ENCODE measurements at regions not wholly inside any gene's neighbourhood (a gene's known extent, or its start where the extent isn't known, plus 50 kb on each side); places are given as distances from the start of the nearest gene placed in this dataset.

GRCh38 chr4:148704291-148704690, 262.1 kb upstream of the NR3C2 start:
- DNase-seq: no peak
- no peaks in the 10 kb centered on the region for H3K4me1 ChIP-seq (ENCODE audit: insufficient read depth)
- H3K36me3 ChIP-seq: no peaks in the 10 kb centered on the region
- H3K27me3 ChIP-seq: no peaks in the 10 kb centered on the region
- no peak overlapping the region for H3K4me3 ChIP-seq
- WGBS, 3 donors: 8 to 47% (median 9%) methylated on average over 1 of the region's 1 CpG
- intact Hi-C loops (cut with DNase I): no loop called here
- H3K9me3 ChIP-seq: no peaks in the 10 kb centered on the region
- no peak for TF ChIP-seq EP300 (IDR thresholded peaks at IDR 0.05)
- TF ChIP-seq POLR2A (IDR thresholded peaks at IDR 0.05): no peak
- TF ChIP-seq CTCF (IDR thresholded peaks at IDR 0.05): no peak
- H3K27ac ChIP-seq: no peak overlapping the region

GRCh38 chr4:148694702-148695101, 252.5 kb upstream of the NR3C2 start:
- H3K27ac ChIP-seq: no peak overlapping the region
- no peaks in the 10 kb centered on the region for H3K27me3 ChIP-seq
- 84 to 88% (median 86%) methylated on average over 5 of the region's 5 CpGs for WGBS, 3 donors
- TF ChIP-seq POLR2A (IDR thresholded peaks at IDR 0.05): no peak
- TF ChIP-seq CTCF (IDR thresholded peaks at IDR 0.05): no peak
- no peak for TF ChIP-seq EP300 (IDR thresholded peaks at IDR 0.05)
- no peaks in the 10 kb centered on the region for H3K4me1 ChIP-seq (ENCODE audit: insufficient read depth)
- no peak overlapping the region for H3K4me3 ChIP-seq
- no peak for DNase-seq
- H3K9me3 ChIP-seq: no peaks in the 10 kb centered on the region
- intact Hi-C loops (cut with DNase I): no loop called here
- H3K36me3 ChIP-seq: no peaks in the 10 kb centered on the region

DNA sequence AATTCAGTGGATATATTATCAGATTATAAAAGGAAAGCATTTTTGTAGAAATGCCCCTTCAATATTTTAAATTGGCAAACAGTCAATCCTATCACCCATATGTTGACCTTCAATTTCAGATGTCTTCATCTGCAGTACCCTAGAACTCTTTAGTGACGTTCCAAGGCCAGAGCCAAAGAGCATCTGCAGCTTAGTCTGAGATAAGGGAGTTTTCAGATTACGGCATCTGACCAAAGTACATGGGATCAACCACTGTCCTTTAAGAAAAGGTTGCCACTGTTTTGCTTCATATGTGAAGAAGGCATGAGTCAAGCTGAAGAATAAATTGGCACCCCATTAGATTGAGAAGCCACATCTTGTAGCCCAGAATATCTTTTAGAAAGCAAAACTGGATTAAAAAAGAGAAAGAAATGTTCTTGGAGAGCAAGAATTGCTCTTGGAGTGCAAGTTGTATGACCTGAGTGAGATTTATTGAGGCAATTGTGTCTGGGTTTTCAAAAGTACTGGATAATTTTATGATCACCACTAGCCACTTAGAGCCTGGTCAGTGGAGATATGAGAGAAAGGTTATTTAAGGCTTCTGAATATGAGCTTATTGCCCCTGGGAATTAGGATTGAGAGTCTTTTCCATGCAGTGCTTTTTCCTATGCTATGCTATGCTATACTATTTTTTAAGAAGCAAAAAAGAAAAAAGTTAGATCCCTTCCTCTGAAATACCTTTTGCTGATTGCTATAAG, 251.9 kb upstream of the NR3C2 start:
- Histone ChIP-seq H3K4me1 (ENCODE audit: insufficient read depth) (no peaks in the 10 kb centered on the region), H3K36me3 (no peaks in the 10 kb centered on the region), H3K27me3 (no peaks in the 10 kb centered on the region), H3K4me3 (no peak overlapping the region), H3K27ac (no peak overlapping the region), H3K9me3 (no peaks in the 10 kb centered on the region)
- no peak for TF ChIP-seq POLR2A (IDR thresholded peaks at IDR 0.05)
- no peak for TF ChIP-seq CTCF (IDR thresholded peaks at IDR 0.05)
- no peak for TF ChIP-seq EP300 (IDR thresholded peaks at IDR 0.05)
- intact Hi-C loops (cut with DNase I): no loop called here
- 66 to 74% (median 71%) methylated on average over 2 of the region's 2 CpGs for WGBS, 3 donors
- no peak for DNase-seq

DNA sequence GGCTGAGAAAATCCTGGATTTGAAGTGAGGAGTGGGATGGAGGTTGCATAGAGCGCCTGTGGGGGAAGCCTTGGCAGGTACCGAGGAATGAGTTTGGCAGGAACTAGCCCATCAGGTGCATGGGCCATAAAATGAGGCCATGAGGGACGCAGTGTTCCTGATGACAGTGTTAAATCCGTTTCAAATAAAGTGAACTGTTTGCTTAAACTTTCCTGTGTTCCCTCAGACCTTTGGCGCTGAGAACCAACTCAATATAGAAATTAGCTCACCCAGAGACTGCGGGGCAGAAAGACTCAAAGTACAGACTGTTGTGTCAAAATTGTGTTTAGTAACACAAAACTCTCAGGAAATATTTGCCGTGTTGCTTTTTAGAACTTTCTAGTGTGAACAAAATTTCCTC, 250.0 kb upstream of the NR3C2 start:
- Histone ChIP-seq H3K4me1 (ENCODE audit: insufficient read depth) (no peaks in the 10 kb centered on the region), H3K27ac (no peak overlapping the region), H3K9me3 (no peaks in the 10 kb centered on the region), H3K27me3 (no peaks in the 10 kb centered on the region), H3K4me3 (no peak overlapping the region), H3K36me3 (no peaks in the 10 kb centered on the region)
- TF ChIP-seq EP300 (IDR thresholded peaks at IDR 0.05): no peak
- TF ChIP-seq CTCF (IDR thresholded peaks at IDR 0.05): no peak
- TF ChIP-seq POLR2A (IDR thresholded peaks at IDR 0.05): no peak
- DNase-seq: no peak
- 79 to 84% (median 82%) methylated on average over 7 of the region's 7 CpGs for WGBS, 3 donors
- intact Hi-C loops (cut with DNase I): no loop called here
